ENCODE measurements at regions not wholly inside any gene's neighbourhood (a gene's known extent, or its start where the extent isn't known, plus 50 kb on each side); places are given as distances from the start of the nearest gene placed in this dataset.

- TF ChIP-seq CTCF (IDR thresholded peaks at IDR 0.05) (no peak), EZH2 (IDR thresholded peaks at IDR 0.05) (no peak), EZH2phosphoT487 (IDR thresholded peaks at IDR 0.05) (no peak)
Measured at GRCh38 chr12:98405805-98406366, 109.5 kb upstream of the TMPO start.
